Liver (tissue), 3 donors: ENCODE measurements at regions not wholly inside any gene's neighbourhood (a gene's known extent, or its start where the extent isn't known, plus 50 kb on each side); places are given as distances from the start of the nearest gene placed in this dataset.

Experiments used
- EGR1 ChIP-seq, 2 donors: IDR thresholded peaks; 2 replicates each; pipeline ENCODE4 v1.6.1; 2016 to 2018; ENCODE audit warnings: antibody characterized with exemption in 2 of 2, low read depth in 2 of 2
- GABPA ChIP-seq, 2 donors: IDR thresholded peaks in 1 of 2; conservative IDR thresholded peaks in 1 of 2; 2 replicates each; pipeline ENCODE4 v1.6.1; 2016; ENCODE audit warnings: antibody characterized with exemption in 2 of 2, mild to moderate bottlenecking in 1 of 2, moderate library complexity in 1 of 2
- HNF4A ChIP-seq, 2 donors: conservative IDR thresholded peaks; 2 replicates each; pipeline ENCODE4 v1.6.1; 2016; ENCODE audit warnings: antibody characterized with exemption in 2 of 2, mild to moderate bottlenecking in 2 of 2
- JUND ChIP-seq, 2 donors: IDR thresholded peaks; 2 replicates each; pipeline ENCODE4 v1.6.1; 2016; ENCODE audit warnings: antibody characterized with exemption in 2 of 2
- MAX ChIP-seq: IDR thresholded peaks from 2 replicates; pipeline ENCODE4 v1.6.1; 2016; ENCODE audit warnings: antibody characterized with exemption
- RAD21 ChIP-seq, 2 donors: IDR thresholded peaks; 2 replicates each; pipeline ENCODE4 v1.6.1; 2016; ENCODE audit warnings: antibody characterized with exemption in 2 of 2, mild to moderate bottlenecking in 2 of 2
- REST ChIP-seq: IDR thresholded peaks from 2 replicates; pipeline ENCODE4 v1.6.1; 2016; ENCODE audit warnings: antibody characterized with exemption, mild to moderate bottlenecking
- RXRA ChIP-seq, 2 donors: IDR thresholded peaks; 2 replicates each; pipeline ENCODE4 v1.6.1; 2017 to 2018; ENCODE audit warnings: antibody characterized with exemption in 2 of 2, mild to moderate bottlenecking in 1 of 2
- SP1 ChIP-seq: IDR thresholded peaks from 2 replicates; pipeline ENCODE4 v1.6.1; 2018; ENCODE audit warnings: antibody characterized with exemption, mild to moderate bottlenecking
- TAF1 ChIP-seq: conservative IDR thresholded peaks from 2 replicates; pipeline ENCODE4 v1.6.1; 2016; ENCODE audit warnings: antibody characterized with exemption, mild to moderate bottlenecking
- YY1 ChIP-seq: IDR thresholded peaks from 2 replicates; pipeline ENCODE4 v1.6.1; 2016; ENCODE audit warnings: antibody characterized with exemption, mild to moderate bottlenecking
- ZBTB33 ChIP-seq: IDR thresholded peaks from 2 replicates; pipeline ENCODE4 v1.6.1; 2016; ENCODE audit warnings: antibody characterized with exemption
- TF ChIP-seq, protein P1 (sequence below): fragments of 150-350 bp; IDR thresholded peaks from 2 replicates; pipeline ENCODE4 v1.5.1; 2017; ENCODE audit warnings: improper control_type of control experiment, low read depth, low read length; ENCODE audit not compliant: missing input control
- TF ChIP-seq, protein P2 (sequence below): IDR thresholded peaks from 2 replicates; pipeline ENCODE4 v1.6.1; 2016; ENCODE audit warnings: antibody characterized with exemption
- donor health status: healthy.
- donor health status: healthy.

DNA sequence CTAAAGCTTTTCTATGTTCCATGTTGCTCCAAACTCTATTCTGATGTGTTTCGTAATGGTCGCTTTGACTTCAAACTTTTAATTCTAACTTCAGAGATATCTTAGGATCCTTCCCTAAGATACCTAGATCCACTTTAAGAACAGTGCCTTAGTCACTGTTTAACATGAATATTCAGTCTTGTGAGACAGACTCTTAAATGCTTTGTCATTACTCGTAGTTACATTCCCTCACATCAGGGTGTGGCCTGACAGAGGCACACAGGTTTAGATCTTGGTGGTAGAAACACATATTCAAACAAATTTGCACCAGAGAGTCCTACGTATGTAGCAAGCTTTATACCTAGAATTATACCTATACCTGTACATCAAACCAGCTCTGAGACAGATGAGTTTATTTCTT lies 687.0 kb upstream of the C9orf72 start:
- TF ChIP-seq, protein P1, sequence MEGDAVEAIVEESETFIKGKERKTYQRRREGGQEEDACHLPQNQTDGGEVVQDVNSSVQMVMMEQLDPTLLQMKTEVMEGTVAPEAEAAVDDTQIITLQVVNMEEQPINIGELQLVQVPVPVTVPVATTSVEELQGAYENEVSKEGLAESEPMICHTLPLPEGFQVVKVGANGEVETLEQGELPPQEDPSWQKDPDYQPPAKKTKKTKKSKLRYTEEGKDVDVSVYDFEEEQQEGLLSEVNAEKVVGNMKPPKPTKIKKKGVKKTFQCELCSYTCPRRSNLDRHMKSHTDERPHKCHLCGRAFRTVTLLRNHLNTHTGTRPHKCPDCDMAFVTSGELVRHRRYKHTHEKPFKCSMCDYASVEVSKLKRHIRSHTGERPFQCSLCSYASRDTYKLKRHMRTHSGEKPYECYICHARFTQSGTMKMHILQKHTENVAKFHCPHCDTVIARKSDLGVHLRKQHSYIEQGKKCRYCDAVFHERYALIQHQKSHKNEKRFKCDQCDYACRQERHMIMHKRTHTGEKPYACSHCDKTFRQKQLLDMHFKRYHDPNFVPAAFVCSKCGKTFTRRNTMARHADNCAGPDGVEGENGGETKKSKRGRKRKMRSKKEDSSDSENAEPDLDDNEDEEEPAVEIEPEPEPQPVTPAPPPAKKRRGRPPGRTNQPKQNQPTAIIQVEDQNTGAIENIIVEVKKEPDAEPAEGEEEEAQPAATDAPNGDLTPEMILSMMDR, result no peak
- TF ChIP-seq ZBTB33, result no peak
- TF ChIP-seq, protein P2, sequence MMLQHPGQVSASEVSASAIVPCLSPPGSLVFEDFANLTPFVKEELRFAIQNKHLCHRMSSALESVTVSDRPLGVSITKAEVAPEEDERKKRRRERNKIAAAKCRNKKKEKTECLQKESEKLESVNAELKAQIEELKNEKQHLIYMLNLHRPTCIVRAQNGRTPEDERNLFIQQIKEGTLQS, result no peak
- no peak for TF ChIP-seq HNF4A (conservative IDR thresholded peaks at IDR 0.05)
- TF ChIP-seq RAD21 (IDR thresholded peaks at IDR 0.05), result no peak
- TF ChIP-seq YY1, result no peak
- TF ChIP-seq TAF1, result no peak
- no peak for TF ChIP-seq REST
- TF ChIP-seq EGR1 (IDR thresholded peaks at IDR 0.05; ENCODE audit: low read depth in 2 of 2), result no peak
- TF ChIP-seq GABPA (IDR thresholded peaks at IDR 0.05 in 1 of 2, conservative IDR thresholded peaks at IDR 0.05 in 1 of 2), result no peak
- TF ChIP-seq MAX, result no peak
- TF ChIP-seq JUND (IDR thresholded peaks at IDR 0.05), result no peak
- no peak for TF ChIP-seq SP1
- TF ChIP-seq RXRA (IDR thresholded peaks at IDR 0.05), result no peak
